GM23248 (cell line): ENCODE measurements at regions not wholly inside any gene's neighbourhood (a gene's known extent, or its start where the extent isn't known, plus 50 kb on each side); places are given as distances from the start of the nearest gene placed in this dataset.
A peak's percentile ranks its signal among the peaks of the same experiment; 100 is the strongest.
"Not testable (repeated sequence)": the region's sequence is repeated elsewhere in the genome, so short reads cannot be mapped to it uniquely, and the experiment has no call there.

Source experiments
- DNase-seq: peaks from one replicate; pipeline ENCODE4 v3.0.0-alpha.2; 2015
- H2AFZ ChIP-seq: fragments of 200-600 bp; sonication (generic); 2 replicates; pipeline ENCODE4 v1.6.1; 2016; ENCODE audit warnings: antibody characterized with exemption
- H3F3A ChIP-seq: fragments of 200-600 bp; sonication (generic); 2 replicates; pipeline ENCODE4 v1.6.1; 2016; ENCODE audit warnings: mild to moderate bottlenecking, antibody characterized with exemption, mixed run types; ENCODE audit not compliant: insufficient read depth
- H3K27ac ChIP-seq: fragments of 200-600 bp; sonication (generic); 2 replicates; pipeline ENCODE4 v1.5.1; 2016; ENCODE audit warnings: mild to moderate bottlenecking
- H3K27me3 ChIP-seq: fragments of 200-600 bp; sonication (generic); replicated peaks from 2 replicates; pipeline ENCODE4 v1.6.1; 2016; ENCODE audit warnings: mild to moderate bottlenecking; ENCODE audit not compliant: insufficient read depth
- H3K36me3 ChIP-seq: fragments of 200-600 bp; sonication (generic); 2 replicates; pipeline ENCODE4 v1.6.1; 2016; ENCODE audit warnings: low read depth, mild to moderate bottlenecking
- H3K4me1 ChIP-seq: fragments of 200-600 bp; sonication (generic); 2 replicates; pipeline ENCODE4 v1.6.1; 2016; ENCODE audit warnings: mild to moderate bottlenecking; ENCODE audit not compliant: insufficient read depth
- H3K4me2 ChIP-seq: fragments of 200-600 bp; sonication (generic); one replicate; pipeline ENCODE4 v1.6.1; 2016; ENCODE audit warnings: mild to moderate bottlenecking; ENCODE audit not compliant: unreplicated experiment
- H3K4me3 ChIP-seq: fragments of 200-600 bp; sonication (generic); 2 replicates; pipeline ENCODE4 v1.5.1; 2016; ENCODE audit warnings: mild to moderate bottlenecking
- H3K79me2 ChIP-seq: fragments of 200-600 bp; sonication (generic); 2 replicates; pipeline ENCODE4 v1.6.1; 2016; ENCODE audit warnings: mild to moderate bottlenecking; ENCODE audit not compliant: insufficient read depth
- H3K9ac ChIP-seq: fragments of 200-600 bp; sonication (generic); 2 replicates; pipeline ENCODE4 v1.6.1; 2016; ENCODE audit warnings: mild to moderate bottlenecking
- H3K9me2 ChIP-seq: fragments of 200-600 bp; sonication (generic); 2 replicates; pipeline ENCODE4 v1.6.1; 2016; ENCODE audit warnings: mixed run types, mild to moderate bottlenecking, moderate library complexity; ENCODE audit not compliant: insufficient read depth
- H3K9me3 ChIP-seq: fragments of 200-600 bp; sonication (generic); one replicate; pipeline ENCODE4 v1.6.1; 2017; ENCODE audit warnings: low read depth
- H4K20me1 ChIP-seq: fragments of 200-600 bp; sonication (generic); 2 replicates; pipeline ENCODE4 v1.6.0; 2016; ENCODE audit not compliant: insufficient read depth
- EZH2 ChIP-seq: fragments of 200-600 bp; sonication (generic); IDR thresholded peaks from 2 replicates; pipeline ENCODE4 v1.6.1; 2018; ENCODE audit warnings: antibody characterized with exemption, mild to moderate bottlenecking; ENCODE audit not compliant: insufficient read depth, poor library complexity, severe bottlenecking
- EZH2phosphoT487 ChIP-seq: fragments of 200-600 bp; sonication (generic); IDR thresholded peaks from 2 replicates; pipeline ENCODE4 v1.6.1; 2018; ENCODE audit warnings: antibody characterized with exemption, moderate library complexity, mild to moderate bottlenecking, low read depth; ENCODE audit not compliant: insufficient read depth
- WGBS, 2 experiments: methylation state at CpG; one replicate each; pipeline ENCODE4 v1.1.6; 2015 to 2017; ENCODE audit warnings: low lambda C conversion rate in 2 of 2, low coverage in 1 of 2; ENCODE audit errors: missing lambda C conversion rate in 2 of 2; 5-methylcytosine and 5-hydroxymethylcytosine counted together
- in situ Hi-C: fragments of 300-500 bp; cut with MboI; formaldehyde crosslinking; loops from 2 replicates; pipeline ENCODE4 v1.15.0; 2020

DNA sequence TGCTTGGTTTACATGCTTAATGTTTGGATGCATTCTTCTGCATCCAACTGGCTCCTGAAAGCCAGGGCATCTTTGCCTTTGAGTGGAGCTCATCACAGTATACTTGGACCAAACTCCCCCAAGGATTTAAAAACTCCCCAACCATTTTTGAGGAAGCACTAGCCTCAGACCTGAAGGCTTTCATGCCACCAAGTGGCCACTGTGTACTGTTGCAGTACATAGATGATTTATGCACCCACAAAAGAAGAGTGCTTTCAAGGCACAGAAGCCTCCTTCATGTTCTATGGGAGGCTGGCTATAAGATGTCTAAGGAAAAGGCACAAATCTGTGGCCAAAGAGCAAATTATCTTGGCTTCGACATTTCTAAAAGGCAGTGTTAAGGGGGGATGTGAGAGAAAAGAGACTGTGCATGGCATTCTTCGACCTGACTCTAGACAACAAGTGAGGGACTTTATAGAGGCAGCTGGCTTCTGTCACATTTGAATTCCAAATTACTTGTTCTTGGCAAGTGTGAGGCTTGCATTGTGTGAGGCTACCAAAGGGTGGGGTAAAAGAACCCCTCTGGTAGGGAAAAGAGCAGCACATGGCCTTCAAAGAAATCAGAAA lies 224.2 kb upstream of the HSFY2 start:
- Histone ChIP-seq H3K4me2 (no peak overlapping the region), H3K4me3 (no peak overlapping the region), H3F3A (no peaks in the 10 kb centered on the region), H3K9me2 (no peaks in the 10 kb centered on the region), H3K79me2 (no peaks in the 10 kb centered on the region), H2AFZ (no peak overlapping the region), H3K9ac (no peak overlapping the region), H3K4me1 (no peaks in the 10 kb centered on the region), H3K27ac (no peak overlapping the region), H3K36me3 (no peaks in the 10 kb centered on the region), H3K9me3 (no peaks in the 10 kb centered on the region), H3K27me3 (no peaks in the 10 kb centered on the region), H4K20me1 (no peaks in the 10 kb centered on the region)
- 90 to 100% methylated on average over 2 of the region's 2 CpGs for WGBS, 2 experiments
- in situ Hi-C loops, result no loop called here
- no peak for TF ChIP-seq EZH2
- no peak for TF ChIP-seq EZH2phosphoT487
- peak; percentile 19 for DNase-seq

DNA sequence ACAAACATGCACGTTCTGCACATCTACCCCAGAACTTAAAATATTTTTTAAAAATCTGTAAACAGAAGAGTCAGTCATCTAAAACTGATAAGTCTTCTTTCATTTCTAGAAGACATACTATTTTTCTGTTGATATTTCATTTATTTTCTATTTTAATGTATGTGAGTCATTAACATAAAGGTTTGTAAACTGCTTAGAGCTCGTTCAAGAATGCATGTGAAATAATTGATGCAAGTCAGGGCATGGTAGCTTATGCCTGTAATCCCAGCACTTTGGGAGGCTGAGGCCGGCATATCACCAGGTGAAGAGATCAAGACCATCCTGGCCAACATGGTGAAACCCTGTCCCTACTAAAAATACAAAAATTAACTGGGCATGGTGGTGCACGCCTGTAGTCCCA lies 219.9 kb upstream of the HSFY2 start:
- Histone ChIP-seq H3K9me3 (no peaks in the 10 kb centered on the region), H3K9me2 (no peaks in the 10 kb centered on the region), H4K20me1 (no peaks in the 10 kb centered on the region), H3K27ac (no peak overlapping the region), H3K27me3 (no peaks in the 10 kb centered on the region), H2AFZ (no peak overlapping the region), H3F3A (no peaks in the 10 kb centered on the region), H3K9ac (no peak overlapping the region), H3K4me2 (no peak overlapping the region), H3K79me2 (no peaks in the 10 kb centered on the region), H3K4me1 (no peaks in the 10 kb centered on the region), H3K36me3 (no peaks in the 10 kb centered on the region), H3K4me3 (no peak overlapping the region)
- no peak for DNase-seq
- TF ChIP-seq EZH2phosphoT487 (no peak), EZH2 (no peak)
- 93 to 100% methylated on average over 3 to 4 of the region's 4 CpGs for WGBS, 2 experiments
- in situ Hi-C loops, result no loop called here

- H2AFZ ChIP-seq, H4K20me1 ChIP-seq, H3K9me3 ChIP-seq, H3K4me1 ChIP-seq, H3K4me2 ChIP-seq, H3K27me3 ChIP-seq, H3K27ac ChIP-seq, H3F3A ChIP-seq, H3K36me3 ChIP-seq, H3K79me2 ChIP-seq, H3K9me2 ChIP-seq, in situ Hi-C loops, H3K4me3 ChIP-seq, H3K9ac ChIP-seq, DNase-seq: not testable (repeated sequence)
- WGBS, 2 experiments, result 79 to 100% methylated on average over 3 to 39 of the region's 52 CpGs
Measured at GRCh38 chrY:18992684-18993083, 219.1 kb upstream of the HSFY2 start.

GRCh38 chrY:18989356-18989755 lies 215.8 kb upstream of the HSFY2 start:
- Histone ChIP-seq H3K79me2 (no peaks in the 10 kb centered on the region), H3K4me2 (no peak overlapping the region), H3K9me3 (no peaks in the 10 kb centered on the region), H3K4me1 (no peaks in the 10 kb centered on the region), H3K27me3 (no peaks in the 10 kb centered on the region), H3K9ac (no peak overlapping the region), H2AFZ (no peak overlapping the region), H3K9me2 (no peaks in the 10 kb centered on the region), H3K27ac (no peak overlapping the region), H3F3A (no peaks in the 10 kb centered on the region), H4K20me1 (no peaks in the 10 kb centered on the region), H3K4me3 (no peak overlapping the region), H3K36me3 (no peaks in the 10 kb centered on the region)
- no peak for DNase-seq
- TF ChIP-seq EZH2phosphoT487 (no peak), EZH2 (no peak)
- in situ Hi-C loops, result no loop called here
- 95 to 100% methylated on average over 1 to 2 of the region's 2 CpGs for WGBS, 2 experiments

DNA sequence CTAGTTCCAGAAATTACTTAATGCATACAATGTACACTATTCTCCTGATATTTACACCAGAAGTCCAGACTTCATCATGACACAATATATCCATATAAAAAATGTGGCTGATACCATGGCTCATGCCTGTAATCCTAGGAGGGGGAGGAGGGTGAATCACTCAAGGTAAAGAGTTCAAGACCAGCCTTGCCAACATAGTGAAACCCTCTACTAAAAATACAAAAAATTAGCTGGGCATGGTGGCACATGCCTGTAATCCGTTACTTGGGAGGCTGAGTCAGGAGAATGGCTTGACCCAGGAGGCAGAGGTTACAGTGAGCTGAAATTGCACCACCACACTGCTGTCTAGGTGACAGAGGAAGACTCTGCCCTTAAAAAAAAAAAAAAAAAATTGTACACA lies 192.5 kb upstream of the HSFY2 start:
- Histone ChIP-seq H3K79me2 (no peaks in the 10 kb centered on the region), H3K4me2 (no peak overlapping the region), H3K4me1 (no peaks in the 10 kb centered on the region), H3K27ac (no peak overlapping the region), H4K20me1 (no peaks in the 10 kb centered on the region), H3K36me3 (no peaks in the 10 kb centered on the region), H3F3A (no peaks in the 10 kb centered on the region), H3K27me3 (no peaks in the 10 kb centered on the region), H3K4me3 (no peak overlapping the region), H3K9ac (no peak overlapping the region), H3K9me2 (no peaks in the 10 kb centered on the region), H2AFZ (no peak overlapping the region), H3K9me3 (no peaks in the 10 kb centered on the region)
- TF ChIP-seq EZH2phosphoT487, result no peak
- no peak for TF ChIP-seq EZH2
- 100% methylated on average over 1 of the region's 1 CpG for WGBS, 2 experiments
- in situ Hi-C loops, result no loop called here
- DNase-seq, result no peak
